Neural crest cell (in vitro differentiated cells): ENCODE measurements at regions not wholly inside any gene's neighbourhood (a gene's known extent, or its start where the extent isn't known, plus 50 kb on each side); places are given as distances from the start of the nearest gene placed in this dataset.

Experiments
- DNase-seq: peaks from one replicate; pipeline ENCODE4 v3.0.0; 2021; ENCODE audit warnings: low read depth, mixed read lengths, low spot score
- H3K27ac Mint-ChIP-seq: one replicate; pipeline ENCODE4 v1.8.0; 2021; ENCODE audit warnings: mild to moderate bottlenecking, mixed read lengths; ENCODE audit not compliant: unreplicated experiment
- H3K27me3 Mint-ChIP-seq: 2 replicates; pipeline ENCODE4 v1.8.0; 2021; ENCODE audit warnings: low read depth, mild to moderate bottlenecking, mixed read lengths
- H3K36me3 Mint-ChIP-seq: 2 replicates; pipeline ENCODE4 v1.8.0; 2021; ENCODE audit warnings: low read depth, mild to moderate bottlenecking, mixed read lengths
- H3K4me1 Mint-ChIP-seq: 2 replicates; pipeline ENCODE4 v1.8.0; 2021; ENCODE audit warnings: mixed read lengths
- H3K4me3 Mint-ChIP-seq: one replicate; pipeline ENCODE4 v1.8.0; 2021; ENCODE audit warnings: mild to moderate bottlenecking, mixed read lengths
- H3K9me3 Mint-ChIP-seq: 2 replicates; pipeline ENCODE4 v1.8.0; 2021; ENCODE audit warnings: mixed read lengths
- CTCF ChIP-seq: fragments of 200-600 bp; sonication (generic); conservative IDR thresholded peaks from 2 replicates; pipeline ENCODE4 v1.5.0; 2021; ENCODE audit warnings: antibody characterized with exemption, mild to moderate bottlenecking

- H3K36me3 Mint-ChIP-seq, result no peaks in the 10 kb centered on the region
- no peak overlapping the region for H3K4me3 Mint-ChIP-seq
- peaks cover under 1% of the 10 kb centered on the region for H3K9me3 Mint-ChIP-seq
- no peak overlapping the region for H3K27ac Mint-ChIP-seq
- TF ChIP-seq CTCF, result no peak
- H3K27me3 Mint-ChIP-seq, result no peaks in the 10 kb centered on the region
- H3K4me1 Mint-ChIP-seq, result peaks cover 10% of the 10 kb centered on the region
- no peak for DNase-seq
Observed at GRCh38 chr12:127790376-127790775, 476.6 kb upstream of the TMEM132C start.

- no peak for DNase-seq
- H3K27me3 Mint-ChIP-seq, result no peaks in the 10 kb centered on the region
- no peak overlapping the region for H3K4me3 Mint-ChIP-seq
- H3K36me3 Mint-ChIP-seq, result no peaks in the 10 kb centered on the region
- no peak overlapping the region for H3K27ac Mint-ChIP-seq
- peaks cover 4% of the 10 kb centered on the region for H3K9me3 Mint-ChIP-seq
- H3K4me1 Mint-ChIP-seq, result peaks cover 10% of the 10 kb centered on the region
- no peak for TF ChIP-seq CTCF
Observed at GRCh38 chr12:127791217-127791616, 475.8 kb upstream of the TMEM132C start.

- H3K9me3 Mint-ChIP-seq, result peaks cover 11% of the 10 kb centered on the region
- H3K27me3 Mint-ChIP-seq, result no peaks in the 10 kb centered on the region
- no peaks in the 10 kb centered on the region for H3K36me3 Mint-ChIP-seq
- H3K27ac Mint-ChIP-seq, result no peak overlapping the region
- DNase-seq, result no peak
- no peak for TF ChIP-seq CTCF
- no peak overlapping the region for H3K4me3 Mint-ChIP-seq
- H3K4me1 Mint-ChIP-seq, result no peaks in the 10 kb centered on the region
Observed at GRCh38 chr12:127797918-127798317, 469.1 kb upstream of the TMEM132C start.

GRCh38 chr12:127802271-127802670 is 464.7 kb upstream of the TMEM132C start:
- peaks cover 4% of the 10 kb centered on the region for H3K9me3 Mint-ChIP-seq
- no peaks in the 10 kb centered on the region for H3K36me3 Mint-ChIP-seq
- no peaks in the 10 kb centered on the region for H3K27me3 Mint-ChIP-seq
- no peak overlapping the region for H3K27ac Mint-ChIP-seq
- TF ChIP-seq CTCF, result no peak
- no peak overlapping the region for H3K4me3 Mint-ChIP-seq
- H3K4me1 Mint-ChIP-seq, result no peaks in the 10 kb centered on the region
- no peak for DNase-seq

- Mint-ChIP-seq H3K27ac (no peak overlapping the region), H3K36me3 (no peaks in the 10 kb centered on the region), H3K27me3 (no peaks in the 10 kb centered on the region), H3K4me3 (no peak overlapping the region), H3K4me1 (no peaks in the 10 kb centered on the region), H3K9me3 (peaks cover 4% of the 10 kb centered on the region)
- DNase-seq, result no peak
- TF ChIP-seq CTCF, result no peak
Observed at GRCh38 chr12:127803545-127803944, 463.4 kb upstream of the TMEM132C start.

GRCh38 chr12:127809275-127809674 is 457.7 kb upstream of the TMEM132C start:
- H3K27me3 Mint-ChIP-seq, result no peaks in the 10 kb centered on the region
- no peak for TF ChIP-seq CTCF
- no peak overlapping the region for H3K27ac Mint-ChIP-seq
- no peaks in the 10 kb centered on the region for H3K36me3 Mint-ChIP-seq
- H3K4me3 Mint-ChIP-seq, result no peak overlapping the region
- no peak for DNase-seq
- H3K4me1 Mint-ChIP-seq, result peaks cover 9% of the 10 kb centered on the region
- H3K9me3 Mint-ChIP-seq, result no peaks in the 10 kb centered on the region
